GM23338 (cell line): ENCODE measurements at regions not wholly inside any gene's neighbourhood (a gene's known extent, or its start where the extent isn't known, plus 50 kb on each side); places are given as distances from the start of the nearest gene placed in this dataset.

Experiments
- CREB1 ChIP-seq: fragments of 250-450 bp; sonication (Bioruptor Pico); IDR thresholded peaks from 2 replicates; pipeline ENCODE4 v1.5.0; 2020; ENCODE audit warnings: low read depth, mild to moderate bottlenecking, moderate library complexity
- ETS1 ChIP-seq: IDR thresholded peaks from 2 replicates; pipeline ENCODE4 v1.6.1; 2016; ENCODE audit warnings: antibody characterized with exemption
- EZH2 ChIP-seq: fragments of 200-600 bp; sonication (generic); IDR thresholded peaks from one replicate; pipeline ENCODE4 v1.8.0; 2017; ENCODE audit warnings: antibody characterized with exemption, mild to moderate bottlenecking, low read depth; ENCODE audit not compliant: unreplicated experiment
- EZH2phosphoT487 ChIP-seq: fragments of 200-600 bp; sonication (generic); IDR thresholded peaks from one replicate; pipeline ENCODE4 v1.8.1; 2018; ENCODE audit warnings: antibody characterized with exemption; ENCODE audit not compliant: unreplicated experiment
- JUNB ChIP-seq: IDR thresholded peaks from one replicate; pipeline ENCODE4 v1.6.1; 2016; ENCODE audit warnings: antibody characterized with exemption; ENCODE audit not compliant: unreplicated experiment
- NANOG ChIP-seq: IDR thresholded peaks from 2 replicates; pipeline ENCODE4 v1.6.1; 2016; ENCODE audit warnings: antibody characterized with exemption, borderline replicate concordance
- POLR2AphosphoS5 ChIP-seq: IDR thresholded peaks from 2 replicates; pipeline ENCODE4 v1.6.1; 2016; ENCODE audit warnings: antibody characterized with exemption, low read depth
- REST ChIP-seq: IDR thresholded peaks from one replicate; pipeline ENCODE4 v1.6.1; 2018; ENCODE audit warnings: antibody characterized with exemption; ENCODE audit not compliant: unreplicated experiment
- STAT1 ChIP-seq: IDR thresholded peaks from one replicate; pipeline ENCODE4 v1.6.1; 2016; ENCODE audit warnings: antibody characterized with exemption; ENCODE audit not compliant: unreplicated experiment
- ZNF114 ChIP-seq: fragments of 250-450 bp; sonication (Bioruptor Pico); IDR thresholded peaks from 2 replicates; pipeline ENCODE4 v1.5.0; 2020; ENCODE audit warnings: mild to moderate bottlenecking, moderate library complexity
- ZNF462 ChIP-seq: fragments of 250-450 bp; sonication (Bioruptor Pico); IDR thresholded peaks from 2 replicates; pipeline ENCODE4 v1.5.0; 2020; ENCODE audit warnings: mild to moderate bottlenecking, moderate library complexity
- TF ChIP-seq, protein P1 (sequence below), 2 experiments: fragments of 200-600 bp in 1 of 2; sonication (generic) in 1 of 2; conservative IDR thresholded peaks; 2 replicates each; pipeline versions ENCODE4 v1.5.1 to v1.6.1; 2016 to 2017; ENCODE audit warnings: antibody characterized with exemption in 2 of 2, low read depth in 2 of 2, mild to moderate bottlenecking in 2 of 2, moderate library complexity in 1 of 2

- TF ChIP-seq POLR2AphosphoS5 (no peak), REST (no peak), EZH2phosphoT487 (no peak), ETS1 (no peak), JUNB (no peak), EZH2 (no peak), NANOG (no peak), CREB1 (CRISPR knock-in tag) (no peak), ZNF462 (CRISPR knock-in tag) (no peak), ZNF114 (CRISPR knock-in tag) (no peak), STAT1 (no peak)
- TF ChIP-seq, protein P1, sequence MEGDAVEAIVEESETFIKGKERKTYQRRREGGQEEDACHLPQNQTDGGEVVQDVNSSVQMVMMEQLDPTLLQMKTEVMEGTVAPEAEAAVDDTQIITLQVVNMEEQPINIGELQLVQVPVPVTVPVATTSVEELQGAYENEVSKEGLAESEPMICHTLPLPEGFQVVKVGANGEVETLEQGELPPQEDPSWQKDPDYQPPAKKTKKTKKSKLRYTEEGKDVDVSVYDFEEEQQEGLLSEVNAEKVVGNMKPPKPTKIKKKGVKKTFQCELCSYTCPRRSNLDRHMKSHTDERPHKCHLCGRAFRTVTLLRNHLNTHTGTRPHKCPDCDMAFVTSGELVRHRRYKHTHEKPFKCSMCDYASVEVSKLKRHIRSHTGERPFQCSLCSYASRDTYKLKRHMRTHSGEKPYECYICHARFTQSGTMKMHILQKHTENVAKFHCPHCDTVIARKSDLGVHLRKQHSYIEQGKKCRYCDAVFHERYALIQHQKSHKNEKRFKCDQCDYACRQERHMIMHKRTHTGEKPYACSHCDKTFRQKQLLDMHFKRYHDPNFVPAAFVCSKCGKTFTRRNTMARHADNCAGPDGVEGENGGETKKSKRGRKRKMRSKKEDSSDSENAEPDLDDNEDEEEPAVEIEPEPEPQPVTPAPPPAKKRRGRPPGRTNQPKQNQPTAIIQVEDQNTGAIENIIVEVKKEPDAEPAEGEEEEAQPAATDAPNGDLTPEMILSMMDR (conservative IDR thresholded peaks at IDR 0.05; ENCODE audit: low read depth in 2 of 2), result no peak
These were observed 202.8 kb upstream of the ZNF536 start for GRCh38 chr19:30169196-30169900.
